Mesendoderm (in vitro differentiated cells): ENCODE measurements at regions not wholly inside any gene's neighbourhood (a gene's known extent, or its start where the extent isn't known, plus 50 kb on each side); places are given as distances from the start of the nearest gene placed in this dataset.
"Not testable (repeated sequence)": the region's sequence is repeated elsewhere in the genome, so short reads cannot be mapped to it uniquely, and the experiment has no call there.

Experiments used
- DNase-seq: peaks from one replicate; pipeline ENCODE4 v3.0.0; 2013
- H2AK5ac ChIP-seq: 2 replicates; pipeline ENCODE4 v1.6.1; 2013; ENCODE audit warnings: low read length, inconsistent platforms
- H2BK120ac ChIP-seq: 2 replicates; pipeline ENCODE4 v1.6.1; 2013; ENCODE audit warnings: low read depth, mild to moderate bottlenecking, low read length, moderate library complexity, mixed read lengths
- H2BK15ac ChIP-seq: replicated peaks from 2 replicates; pipeline ENCODE4 v1.6.1; 2013; ENCODE audit warnings: low read depth, mild to moderate bottlenecking, moderate library complexity
- H2BK5ac ChIP-seq: 2 replicates; pipeline ENCODE4 v1.6.1; 2013; ENCODE audit warnings: low read length, inconsistent platforms
- H3K18ac ChIP-seq: 2 replicates; pipeline ENCODE4 v1.6.1; 2013; ENCODE audit warnings: mild to moderate bottlenecking, low read length, mixed read lengths
- H3K23ac ChIP-seq: one replicate; pipeline ENCODE4 v1.6.1; 2013; ENCODE audit warnings: low read length
- H3K27ac ChIP-seq: 2 replicates; pipeline ENCODE4 v1.5.1; 2013; ENCODE audit warnings: low read depth, mild to moderate bottlenecking, inconsistent platforms, low read length, moderate library complexity
- H3K27me3 ChIP-seq: 2 replicates; pipeline ENCODE4 v1.6.1; 2013; ENCODE audit warnings: low read length, control low read depth, mild to moderate bottlenecking, inconsistent platforms; ENCODE audit not compliant: insufficient read depth, poor library complexity
- H3K36me3 ChIP-seq: 2 replicates; pipeline ENCODE4 v1.6.1; 2013; ENCODE audit warnings: low read length, inconsistent platforms; ENCODE audit not compliant: control insufficient read depth, insufficient read depth
- H3K4ac ChIP-seq: one replicate; pipeline ENCODE4 v1.6.1; 2013; ENCODE audit warnings: low read depth, mild to moderate bottlenecking, low read length, moderate library complexity
- H3K4me1 ChIP-seq: 2 replicates; pipeline ENCODE4 v1.6.1; 2013; ENCODE audit warnings: low read depth, low read length, inconsistent platforms; ENCODE audit not compliant: control insufficient read depth
- H3K4me2 ChIP-seq: 2 replicates; pipeline ENCODE4 v1.6.1; 2013; ENCODE audit warnings: low read length
- H3K4me3 ChIP-seq: 2 replicates; pipeline ENCODE4 v1.5.1; 2013; ENCODE audit warnings: mild to moderate bottlenecking, low read length
- H3K56ac ChIP-seq: one replicate; pipeline ENCODE4 v1.6.1; 2013; ENCODE audit warnings: low read length
- H3K79me1 ChIP-seq: 2 replicates; pipeline ENCODE4 v1.6.1; 2013; ENCODE audit warnings: low read length, inconsistent platforms
- H3K79me2 ChIP-seq: 2 replicates; pipeline ENCODE4 v1.6.1; 2013; ENCODE audit warnings: mild to moderate bottlenecking, low read length; ENCODE audit not compliant: control insufficient read depth, insufficient read depth
- H3K9ac ChIP-seq: 2 replicates; pipeline ENCODE4 v1.6.1; 2013; ENCODE audit warnings: low read length, inconsistent platforms
- H4K5ac ChIP-seq: one replicate; pipeline ENCODE4 v1.6.1; 2013; ENCODE audit warnings: low read length
- H4K8ac ChIP-seq: one replicate; pipeline ENCODE4 v1.6.1; 2013; ENCODE audit warnings: low read depth, mild to moderate bottlenecking, control low read depth, low read length, moderate library complexity
- WGBS: extraction: QIAGEN DNeasy Blood & Tissue Kit; methylation state at CpG from one replicate; pipeline ENCODE4 v1.1.7; 2013; ENCODE audit warnings: low lambda C conversion rate, missing lambda C conversion rate; ENCODE audit not compliant: insufficient coverage; ENCODE audit errors: extremely low coverage; 5-methylcytosine and 5-hydroxymethylcytosine counted together

DNA sequence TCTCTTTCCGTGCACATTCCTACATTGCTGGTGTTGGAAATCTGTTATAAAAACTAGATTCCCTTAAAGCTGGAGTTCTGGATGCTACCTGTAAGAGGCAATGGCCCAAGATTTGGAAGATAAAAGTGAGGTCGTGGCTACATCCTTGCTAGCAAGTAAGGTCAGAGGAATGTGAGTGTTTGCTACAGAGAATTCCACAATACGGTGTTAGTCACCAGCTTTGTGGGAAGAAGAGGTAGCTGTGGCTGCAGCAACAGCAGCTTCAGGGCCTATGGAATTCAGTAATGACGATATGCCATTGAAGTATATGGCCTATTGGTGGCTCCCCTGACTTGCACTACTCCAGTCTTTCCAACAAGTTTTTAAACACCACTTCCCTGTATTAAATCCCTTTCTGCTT, 227.7 kb upstream of the TMEM260 start:
- no peak overlapping the region for H3K56ac ChIP-seq
- H3K4ac ChIP-seq = no peak overlapping the region
- no peak overlapping the region for H2AK5ac ChIP-seq
- H3K27me3 ChIP-seq = no peaks in the 10 kb centered on the region
- no peak overlapping the region for H3K4me3 ChIP-seq
- no peak overlapping the region for H4K5ac ChIP-seq
- H2BK120ac ChIP-seq = no peak overlapping the region
- no peak overlapping the region for H3K18ac ChIP-seq
- no peaks in the 10 kb centered on the region for H3K79me1 ChIP-seq
- no peak overlapping the region for H3K23ac ChIP-seq
- no peaks in the 10 kb centered on the region for H3K79me2 ChIP-seq
- H2BK5ac ChIP-seq = no peak overlapping the region
- no peaks in the 10 kb centered on the region for H3K36me3 ChIP-seq
- WGBS = no CpG with 5 or more reads among the region's 4 CpGs
- no peaks in the 10 kb centered on the region for H3K4me1 ChIP-seq
- no peak overlapping the region for H3K9ac ChIP-seq
- DNase-seq = peak; percentile 90
- H4K8ac ChIP-seq = no peak overlapping the region
- no peak overlapping the region for H3K4me2 ChIP-seq
- no peak overlapping the region for H2BK15ac ChIP-seq
- no peak overlapping the region for H3K27ac ChIP-seq

GRCh38 chr14:56352999-56353398, 226.6 kb upstream of the TMEM260 start:
- Histone ChIP-seq H3K9ac (no peak overlapping the region), H2BK5ac (no peak overlapping the region), H3K4ac (no peak overlapping the region), H4K5ac (no peak overlapping the region), H3K4me1 (no peaks in the 10 kb centered on the region), H3K18ac (no peak overlapping the region), H3K4me2 (no peak overlapping the region), H3K27me3 (no peaks in the 10 kb centered on the region), H3K27ac (no peak overlapping the region), H2BK15ac (no peak overlapping the region), H3K79me2 (no peaks in the 10 kb centered on the region), H3K23ac (no peak overlapping the region), H3K36me3 (no peaks in the 10 kb centered on the region), H4K8ac (no peak overlapping the region), H2AK5ac (no peak overlapping the region), H2BK120ac (peak overlapping the region; percentile 28), H3K79me1 (no peaks in the 10 kb centered on the region), H3K56ac (no peak overlapping the region), H3K4me3 (no peak overlapping the region)
- WGBS = no CpG with 5 or more reads among the region's 2 CpGs
- no peak for DNase-seq

DNA sequence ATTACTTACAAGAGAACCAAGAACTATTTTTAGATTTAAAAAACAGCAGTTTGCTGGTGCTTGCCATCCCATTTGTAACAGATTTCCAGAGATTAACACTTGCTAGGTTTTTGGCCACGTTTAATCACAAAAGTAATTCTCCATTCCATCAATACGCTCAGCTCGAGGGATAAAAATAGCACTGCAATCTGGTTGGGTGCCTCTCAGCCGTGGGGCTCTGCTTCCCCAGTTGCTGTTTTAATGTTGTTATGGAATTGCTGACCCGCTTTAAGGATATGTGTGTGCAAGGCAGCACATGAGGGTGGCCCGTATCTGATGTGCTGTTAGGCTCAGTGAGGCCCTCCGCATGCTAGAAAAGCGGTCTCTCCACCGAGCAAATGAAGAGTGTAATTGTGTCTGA, 222.2 kb upstream of the TMEM260 start:
- H3K4me3 ChIP-seq = no peak overlapping the region
- H2BK5ac ChIP-seq = no peak overlapping the region
- H3K36me3 ChIP-seq = no peaks in the 10 kb centered on the region
- no peak overlapping the region for H3K9ac ChIP-seq
- no peak overlapping the region for H3K4ac ChIP-seq
- WGBS = no CpG with 5 or more reads among the region's 9 CpGs
- H3K23ac ChIP-seq = no peak overlapping the region
- no peak overlapping the region for H2AK5ac ChIP-seq
- H2BK120ac ChIP-seq = no peak overlapping the region
- H2BK15ac ChIP-seq = no peak overlapping the region
- DNase-seq = no peak
- no peaks in the 10 kb centered on the region for H3K27me3 ChIP-seq
- no peak overlapping the region for H3K18ac ChIP-seq
- no peaks in the 10 kb centered on the region for H3K79me2 ChIP-seq
- H3K56ac ChIP-seq = no peak overlapping the region
- no peaks in the 10 kb centered on the region for H3K4me1 ChIP-seq
- no peak overlapping the region for H4K5ac ChIP-seq
- no peak overlapping the region for H3K27ac ChIP-seq
- no peaks in the 10 kb centered on the region for H3K79me1 ChIP-seq
- H3K4me2 ChIP-seq = no peak overlapping the region
- no peak overlapping the region for H4K8ac ChIP-seq

DNA sequence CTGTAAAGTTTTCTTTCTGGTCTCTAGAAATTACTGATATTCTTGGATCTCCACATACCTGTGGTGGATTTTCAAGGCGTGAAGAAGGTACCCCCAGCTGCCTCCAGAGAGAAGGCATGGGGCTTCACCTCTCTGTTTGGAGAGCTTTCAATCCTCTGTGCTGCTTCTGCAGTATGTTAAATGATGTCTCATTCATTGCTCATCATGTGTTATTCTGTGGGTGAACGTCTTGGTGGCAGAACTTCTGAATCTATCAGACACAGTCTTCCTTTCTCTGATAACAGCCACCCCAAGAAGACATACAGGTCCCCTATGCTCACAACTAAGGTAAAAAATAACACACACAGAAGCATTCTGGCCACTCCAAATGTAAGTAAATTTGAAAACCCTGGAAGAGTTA, 221.3 kb upstream of the TMEM260 start:
- no peak overlapping the region for H3K4ac ChIP-seq
- no peak overlapping the region for H3K23ac ChIP-seq
- no peaks in the 10 kb centered on the region for H3K27me3 ChIP-seq
- H3K4me2 ChIP-seq = no peak overlapping the region
- no peak overlapping the region for H3K9ac ChIP-seq
- no peak overlapping the region for H3K56ac ChIP-seq
- no peak overlapping the region for H4K8ac ChIP-seq
- no peaks in the 10 kb centered on the region for H3K79me1 ChIP-seq
- no peak overlapping the region for H3K18ac ChIP-seq
- H2BK5ac ChIP-seq = no peak overlapping the region
- H3K4me1 ChIP-seq = no peaks in the 10 kb centered on the region
- H3K79me2 ChIP-seq = no peaks in the 10 kb centered on the region
- H2BK120ac ChIP-seq = no peak overlapping the region
- H3K27ac ChIP-seq = no peak overlapping the region
- no peak overlapping the region for H2BK15ac ChIP-seq
- no peak overlapping the region for H2AK5ac ChIP-seq
- no CpG with 5 or more reads among the region's 2 CpGs for WGBS
- no peak overlapping the region for H4K5ac ChIP-seq
- DNase-seq = no peak
- no peaks in the 10 kb centered on the region for H3K36me3 ChIP-seq
- H3K4me3 ChIP-seq = no peak overlapping the region

DNA sequence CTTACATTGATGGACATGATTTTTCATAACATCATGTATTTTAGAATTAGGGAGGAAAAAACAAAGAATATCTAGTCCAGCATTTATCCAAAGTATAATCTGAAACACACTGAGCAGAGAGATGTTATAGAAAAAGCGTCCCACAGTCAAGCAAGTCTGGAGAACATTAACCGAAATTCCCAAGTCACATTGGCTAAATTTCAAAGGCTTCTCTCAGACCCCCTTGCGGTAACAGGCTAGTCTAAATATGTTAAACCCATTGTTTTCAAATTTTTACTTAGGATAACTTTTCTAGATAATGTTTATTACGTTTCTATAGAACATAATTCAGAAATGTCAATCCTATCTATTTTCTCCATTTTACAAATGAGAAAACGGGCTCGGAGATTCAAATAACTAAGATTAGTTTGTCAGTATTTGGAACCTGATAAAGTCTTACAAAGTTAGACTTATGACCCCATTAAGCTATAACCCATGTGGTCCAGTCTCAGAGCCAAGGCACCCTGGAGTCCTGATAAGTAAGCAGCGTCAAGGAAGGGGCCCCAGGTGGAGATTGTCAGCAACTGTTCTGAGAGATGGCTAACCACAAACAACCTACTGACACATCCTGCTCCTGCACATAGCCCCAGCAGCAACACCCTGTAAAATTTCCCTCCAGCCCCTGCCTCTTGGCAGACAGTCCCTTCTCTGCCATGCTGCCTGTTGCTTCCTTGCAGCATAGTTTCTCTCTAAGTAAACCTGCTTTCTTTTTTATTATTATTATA, 220.6 kb upstream of the TMEM260 start:
- Histone ChIP-seq H3K79me1 (no peaks in the 10 kb centered on the region), H4K5ac (no peak overlapping the region), H3K36me3 (no peaks in the 10 kb centered on the region), H3K4ac (no peak overlapping the region), H3K79me2 (no peaks in the 10 kb centered on the region), H2BK120ac (no peak overlapping the region), H3K27ac (no peak overlapping the region), H2BK5ac (no peak overlapping the region), H2BK15ac (no peak overlapping the region), H3K18ac (no peak overlapping the region), H3K23ac (no peak overlapping the region), H2AK5ac (no peak overlapping the region), H3K4me1 (no peaks in the 10 kb centered on the region), H3K56ac (no peak overlapping the region), H3K27me3 (no peaks in the 10 kb centered on the region), H3K4me2 (no peak overlapping the region), H3K4me3 (no peak overlapping the region), H3K9ac (no peak overlapping the region), H4K8ac (no peak overlapping the region)
- WGBS = no CpG with 5 or more reads among the region's 7 CpGs
- DNase-seq = peak; percentile 14

- H3K27me3 ChIP-seq, H3K79me1 ChIP-seq, H3K9ac ChIP-seq, H3K4ac ChIP-seq, H3K36me3 ChIP-seq, H4K8ac ChIP-seq, H2BK120ac ChIP-seq, H3K4me3 ChIP-seq, H2BK5ac ChIP-seq, H4K5ac ChIP-seq, H3K79me2 ChIP-seq, H3K4me1 ChIP-seq, H3K4me2 ChIP-seq, H3K23ac ChIP-seq, H2AK5ac ChIP-seq, H3K56ac ChIP-seq, DNase-seq, H2BK15ac ChIP-seq, H3K18ac ChIP-seq, H3K27ac ChIP-seq: not testable (repeated sequence)
- no CpG with 5 or more reads among the region's 1 CpG for WGBS
Observed at GRCh38 chr14:56365663-56366062, 213.9 kb upstream of the TMEM260 start.
